ENCODE measurements at regions not wholly inside any gene's neighbourhood (a gene's known extent, or its start where the extent isn't known, plus 50 kb on each side); places are given as distances from the start of the nearest gene placed in this dataset.

DNA sequence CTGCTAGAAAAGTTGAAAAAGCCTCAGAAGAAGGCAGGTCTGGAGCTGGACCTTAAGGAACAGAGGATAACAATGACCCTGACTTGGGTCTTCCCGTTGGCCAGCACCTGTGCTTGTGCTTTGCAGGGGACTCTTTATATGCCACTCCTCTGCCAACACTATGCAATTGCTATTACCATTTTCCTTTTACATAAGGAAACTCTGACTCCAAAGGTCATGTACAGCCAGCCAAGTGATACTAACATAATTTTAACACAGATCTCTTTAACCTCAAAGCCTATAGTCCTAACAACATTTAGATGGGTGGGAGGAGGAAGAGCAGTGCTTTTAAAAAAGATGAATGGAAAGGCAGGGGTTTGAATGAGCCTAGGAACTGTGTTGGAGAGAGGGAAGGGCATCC, 106.6 kb upstream of the RAB4A start:
- ATAC-seq (no peak), DNase-seq (no peak)
- intact Hi-C loops (cut with DNase I; ENCODE audit: low total_unique reads) (no loop called here), in situ Hi-C loops (cut with MboI; ENCODE audit: low sequenced_read_pairs in 4 of 4) (no loop called here)
- TF ChIP-seq POLR2A (IDR thresholded peaks at IDR 0.05) (no peak), CTCF (IDR thresholded peaks at IDR 0.05 in 4 of 5, conservative IDR thresholded peaks at IDR 0.05 in 1 of 5) (no peak)
- H3K27ac ChIP-seq: no peak overlapping the region
- no peaks in the 10 kb centered on the region for H3K4me1 ChIP-seq
- H3K36me3 ChIP-seq: no peaks in the 10 kb centered on the region
- H3K4me3 ChIP-seq: no peak overlapping the region
- H3K9me3 ChIP-seq: no peaks in the 10 kb centered on the region
- no peaks in the 10 kb centered on the region for H3K27me3 ChIP-seq

GRCh38 chr1:229164836-229165735, 105.8 kb upstream of the RAB4A start:
- H3K27ac ChIP-seq: no peak overlapping the region
- in situ Hi-C loops (cut with MboI; ENCODE audit: low sequenced_read_pairs in 4 of 4): no loop called here
- H3K9me3 ChIP-seq: no peaks in the 10 kb centered on the region
- H3K4me1 ChIP-seq: no peaks in the 10 kb centered on the region
- no peak for DNase-seq
- TF ChIP-seq CTCF (IDR thresholded peaks at IDR 0.05 in 4 of 5, conservative IDR thresholded peaks at IDR 0.05 in 1 of 5) (no peak), POLR2A (IDR thresholded peaks at IDR 0.05) (no peak)
- intact Hi-C loops (cut with DNase I; ENCODE audit: low total_unique reads): no loop called here
- no peak for ATAC-seq
- H3K36me3 ChIP-seq: no peaks in the 10 kb centered on the region
- no peak overlapping the region for H3K4me3 ChIP-seq
- no peaks in the 10 kb centered on the region for H3K27me3 ChIP-seq

DNA sequence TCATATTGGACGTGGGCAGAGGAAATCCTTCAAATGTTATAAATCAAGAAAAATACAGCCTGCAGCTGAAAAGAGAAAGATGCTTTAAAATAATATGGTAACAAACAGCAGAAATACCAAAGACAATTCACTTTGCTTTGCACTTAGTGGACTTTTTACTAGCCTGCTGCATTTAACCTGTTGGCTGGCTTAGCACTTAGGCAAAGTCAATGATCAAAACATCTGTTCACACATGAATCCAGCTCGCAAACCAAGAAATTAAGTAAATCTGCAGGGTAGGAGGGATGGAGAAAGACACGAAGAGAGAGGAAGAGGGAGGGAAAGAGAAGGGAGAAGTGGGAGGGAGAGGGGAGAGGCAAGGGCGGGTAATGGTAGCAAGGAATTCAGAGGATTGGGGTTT, 103.6 kb upstream of the RAB4A start:
- in situ Hi-C loops (cut with MboI; ENCODE audit: low sequenced_read_pairs in 4 of 4): no loop called here
- TF ChIP-seq POLR2A (IDR thresholded peaks at IDR 0.05) (no peak), CTCF (IDR thresholded peaks at IDR 0.05 in 4 of 5, conservative IDR thresholded peaks at IDR 0.05 in 1 of 5) (no peak)
- Histone ChIP-seq H3K9me3 (no peaks in the 10 kb centered on the region), H3K4me1 (no peaks in the 10 kb centered on the region), H3K36me3 (no peaks in the 10 kb centered on the region), H3K4me3 (no peak overlapping the region), H3K27ac (no peak overlapping the region), H3K27me3 (no peaks in the 10 kb centered on the region)
- DNase-seq: no peak
- intact Hi-C loops (cut with DNase I; ENCODE audit: low total_unique reads): no loop called here
- ATAC-seq: no peak

- Histone ChIP-seq H3K4me3 (no peak overlapping the region), H3K4me1 (no peaks in the 10 kb centered on the region), H3K9me3 (no peaks in the 10 kb centered on the region), H3K36me3 (no peaks in the 10 kb centered on the region), H3K27me3 (no peaks in the 10 kb centered on the region), H3K27ac (no peak overlapping the region)
- in situ Hi-C loops (cut with MboI; ENCODE audit: low sequenced_read_pairs in 4 of 4): no loop called here
- no peak for ATAC-seq
- no peak for DNase-seq
- no peak for TF ChIP-seq POLR2A (IDR thresholded peaks at IDR 0.05)
- no peak for TF ChIP-seq CTCF (IDR thresholded peaks at IDR 0.05 in 4 of 5, conservative IDR thresholded peaks at IDR 0.05 in 1 of 5)
- intact Hi-C loops (cut with DNase I; ENCODE audit: low total_unique reads): no loop called here
Measured at GRCh38 chr1:229169399-229169798, 101.5 kb upstream of the RAB4A start.

All from gastrocnemius medialis (tissue), 4 donors.